Amygdala (tissue), 56 donors: ENCODE measurements at regions not wholly inside any gene's neighbourhood (a gene's known extent, or its start where the extent isn't known, plus 50 kb on each side); places are given as distances from the start of the nearest gene placed in this dataset.

Experiments
- DNase-seq, 56 donors: peaks; one replicate each; lab custom pipeline; 2025; lab: John Stamatoyannopoulos, UW

- DNase-seq = peak in 7 of 56 donors; percentile 2 to 41 (median 5)
These were observed 871.8 kb upstream of the CHAC2 start for GRCh38 chr2:52895726-52896340.

GRCh38 chr2:52886556-52886955 lies 881.0 kb upstream of the CHAC2 start:
- peak in 2 of 56 donors; percentile 0 to 1 for DNase-seq

GRCh38 chr2:52884761-52885352 lies 882.7 kb upstream of the CHAC2 start:
- DNase-seq = no peak

- no peak for DNase-seq
These were observed 884.6 kb upstream of the CHAC2 start for GRCh38 chr2:52882974-52883373.

- no peak for DNase-seq
These were observed 886.0 kb upstream of the CHAC2 start for GRCh38 chr2:52881606-52882005.

GRCh38 chr2:52880872-52881271 lies 886.7 kb upstream of the CHAC2 start:
- DNase-seq = no peak

GRCh38 chr2:52879561-52879960 lies 888.0 kb upstream of the CHAC2 start:
- DNase-seq = no peak

GRCh38 chr2:52877703-52878102 lies 889.9 kb upstream of the CHAC2 start:
- DNase-seq = no peak

GRCh38 chr2:52874466-52875106 lies 893.0 kb upstream of the CHAC2 start:
- no peak for DNase-seq

GRCh38 chr2:52862801-52863200 lies 904.8 kb upstream of the CHAC2 start:
- no peak for DNase-seq

GRCh38 chr2:52861596-52861995 lies 906.0 kb upstream of the CHAC2 start:
- DNase-seq = no peak

- no peak for DNase-seq
These were observed 908.5 kb upstream of the CHAC2 start for GRCh38 chr2:52859065-52859464.

- DNase-seq = no peak
These were observed 909.9 kb upstream of the CHAC2 start for GRCh38 chr2:52857722-52858121.

GRCh38 chr2:52852006-52852405 lies 915.6 kb upstream of the CHAC2 start:
- DNase-seq = no peak

- DNase-seq = no peak
These were observed 922.7 kb upstream of the CHAC2 start for GRCh38 chr2:52844701-52845423.

GRCh38 chr2:52835909-52836308 lies 931.7 kb upstream of the CHAC2 start:
- no peak for DNase-seq

GRCh38 chr2:52831216-52831615 lies 936.4 kb upstream of the CHAC2 start:
- DNase-seq = no peak

- DNase-seq = no peak
These were observed 939.5 kb upstream of the CHAC2 start for GRCh38 chr2:52828112-52828511.

GRCh38 chr2:52821631-52822030 lies 946.0 kb upstream of the CHAC2 start:
- no peak for DNase-seq

GRCh38 chr2:52818958-52819357 lies 948.6 kb upstream of the CHAC2 start:
- DNase-seq = no peak

GRCh38 chr2:52810460-52810859 lies 957.1 kb upstream of the CHAC2 start:
- peak in 1 of 56 donors; percentile 0 for DNase-seq
